SK-N-SH (cell line): ENCODE measurements at regions not wholly inside any gene's neighbourhood (a gene's known extent, or its start where the extent isn't known, plus 50 kb on each side); places are given as distances from the start of the nearest gene placed in this dataset.

Experiments
- CTCF ChIA-PET: fragments of 300-600, 350-600 bp; formaldehyde crosslinking; extraction: SDS; loops from one replicate; lab custom pipeline; 2021; lab: Yijun Ruan, JAX
- POLR2A ChIA-PET: fragments of 350-600 bp; sonication (Branson Sonifier 250); formaldehyde crosslinking; extraction: SDS; loops from one replicate; lab custom pipeline; 2020; ENCODE audit warnings: antibody characterized with exemption, inconsistent platforms; lab: Yijun Ruan, JAX
- DNase-seq: peaks from one replicate; pipeline ENCODE4 v3.0.0; 2012
- H2AFZ ChIP-seq: fragments of 200-600 bp; sonication (generic); 2 replicates; pipeline ENCODE4 v1.8.1; 2016; ENCODE audit warnings: antibody characterized with exemption, mild to moderate bottlenecking, low read depth
- H3F3A ChIP-seq: fragments of 200-600 bp; sonication (generic); replicated peaks from 2 replicates; pipeline ENCODE3; 2016; ENCODE audit warnings: antibody characterized with exemption, mild to moderate bottlenecking; ENCODE audit not compliant: insufficient read depth
- H3K27ac ChIP-seq, 2 experiments: fragments of 200-500 bp in 1 of 2; fragments of 200-600 bp in 1 of 2; sonication (Bioruptor generic) in 1 of 2; sonication (generic), shearing (Covaris generic) in 1 of 2; 2 replicates each; pipeline versions ENCODE4 v1.5.1 to v1.6.1; 2014 to 2016; ENCODE audit warnings: low read depth in 2 of 2, inconsistent platforms in 1 of 2, low read length in 1 of 2, mild to moderate bottlenecking in 1 of 2, mixed read lengths in 1 of 2
- H3K27me3 ChIP-seq: fragments of 200-600 bp; sonication (generic), shearing (Covaris generic); 2 replicates; pipeline ENCODE4 v1.6.1; 2016; ENCODE audit warnings: mixed run types; ENCODE audit not compliant: insufficient read depth
- H3K36me3 ChIP-seq, 2 experiments: fragments of 200-500 bp in 1 of 2; fragments of 200-600 bp in 1 of 2; sonication (Bioruptor generic) in 1 of 2; sonication (generic) in 1 of 2; replicated peaks in 1 of 2; 2 replicates each; pipeline versions ENCODE3 to v1.5.1; 2014 to 2016; ENCODE audit warnings: low read length in 1 of 2, mild to moderate bottlenecking in 1 of 2; ENCODE audit not compliant: insufficient read depth in 2 of 2, control insufficient read depth in 1 of 2
- H3K4me1 ChIP-seq, 2 experiments: fragments of 200-500 bp in 1 of 2; fragments of 200-600 bp in 1 of 2; sonication (Bioruptor generic) in 1 of 2; sonication (generic), shearing (Covaris generic) in 1 of 2; 2 replicates each; pipeline versions ENCODE4 v1.5.1 to v1.6.1; 2014 to 2016; ENCODE audit warnings: low read depth in 1 of 2, low read length in 1 of 2, mixed run types in 1 of 2; ENCODE audit not compliant: insufficient read depth in 2 of 2, control insufficient read depth in 1 of 2
- H3K4me2 ChIP-seq: fragments of 200-600 bp; sonication (generic), shearing (Covaris generic); 2 replicates; pipeline ENCODE4 v1.6.1; 2017; ENCODE audit warnings: mixed run types
- H3K4me3 ChIP-seq, 2 experiments: fragments of 200-500 bp in 1 of 2; fragments of 200-600 bp in 1 of 2; sonication (Bioruptor generic) in 1 of 2; sonication (generic), shearing (Covaris generic) in 1 of 2; 2 replicates each; pipeline versions ENCODE4 v1.5.1 to v1.8.1; 2014 to 2016; ENCODE audit warnings: low read depth in 2 of 2, inconsistent platforms in 1 of 2, low read length in 1 of 2, mild to moderate bottlenecking in 1 of 2, mixed read lengths in 1 of 2, moderate library complexity in 1 of 2
- H3K79me2 ChIP-seq: fragments of 200-600 bp; sonication (generic); 2 replicates; pipeline ENCODE4 v1.8.1; 2017; ENCODE audit warnings: mild to moderate bottlenecking; ENCODE audit not compliant: insufficient read depth
- H3K9ac ChIP-seq: fragments of 200-600 bp; sonication (generic); 2 replicates; pipeline ENCODE4 v1.6.1; 2017; ENCODE audit warnings: mixed run types
- H3K9me2 ChIP-seq: fragments of 200-600 bp; sonication (generic); 2 replicates; pipeline ENCODE4 v1.6.1; 2017; ENCODE audit warnings: mixed run types
- H3K9me3 ChIP-seq: fragments of 200-600 bp; sonication (generic); 2 replicates; pipeline ENCODE4 v1.6.1; 2017; ENCODE audit warnings: mixed run types, mild to moderate bottlenecking, moderate library complexity
- H4K20me1 ChIP-seq: fragments of 200-600 bp; sonication (generic); 2 replicates; pipeline ENCODE4 v1.6.1; 2017; ENCODE audit warnings: mild to moderate bottlenecking, mixed run types; ENCODE audit not compliant: insufficient read depth
- ELF1 ChIP-seq: IDR thresholded peaks from 2 replicates; pipeline ENCODE4 v1.4.0; 2012
- EZH2phosphoT487 ChIP-seq: fragments of 200-600 bp; sonication (generic); IDR thresholded peaks from 2 replicates; pipeline ENCODE4 v1.6.1; 2017; ENCODE audit warnings: low read depth, mixed run types, mild to moderate bottlenecking, antibody characterized with exemption, moderate library complexity, borderline replicate concordance
- FOSL2 ChIP-seq: IDR thresholded peaks from 2 replicates; pipeline ENCODE4 v1.4.0; 2012; ENCODE audit warnings: low read depth, mild to moderate bottlenecking, moderate library complexity, borderline replicate concordance
- GABPA ChIP-seq: IDR thresholded peaks from 2 replicates; pipeline ENCODE4 v1.4.0; 2012; ENCODE audit warnings: low read depth, mild to moderate bottlenecking
- GATA2 ChIP-seq: sonication (generic); formaldehyde crosslinking; IDR thresholded peaks from 2 replicates; pipeline ENCODE4 v1.5.0; 2020; ENCODE audit warnings: mild to moderate bottlenecking, missing genetic modification reagents
- MXI1 ChIP-seq: IDR thresholded peaks from 2 replicates; pipeline ENCODE4 v1.6.1; 2012; ENCODE audit warnings: mild to moderate bottlenecking, low read depth, low read length, improper control_type of control experiment
- NRF1 ChIP-seq: IDR thresholded peaks from 2 replicates; pipeline ENCODE4 v1.6.1; 2012; ENCODE audit warnings: low read depth, mild to moderate bottlenecking, low read length
- RAD21 ChIP-seq: IDR thresholded peaks from 2 replicates; pipeline ENCODE4 v1.6.1; 2012; ENCODE audit warnings: mild to moderate bottlenecking, low read length
- RCOR1 ChIP-seq: fragments of 150-350 bp; IDR thresholded peaks from 2 replicates; pipeline ENCODE4 v1.6.1; 2017; ENCODE audit warnings: antibody characterized with exemption, low read length
- TAF1 ChIP-seq: IDR thresholded peaks from 2 replicates; pipeline ENCODE4 v1.6.1; 2012; ENCODE audit warnings: low read depth, mild to moderate bottlenecking, low read length, moderate library complexity, borderline replicate concordance
- TEAD4 ChIP-seq: IDR thresholded peaks from 2 replicates; pipeline ENCODE4 v1.4.0; 2012; ENCODE audit warnings: mild to moderate bottlenecking, borderline replicate concordance; ENCODE audit not compliant: insufficient read depth
- YY1 ChIP-seq: IDR thresholded peaks from 2 replicates; pipeline ENCODE4 v1.4.0; 2012; ENCODE audit warnings: low read depth, mild to moderate bottlenecking
- WGBS: methylation state at CpG from one replicate; pipeline ENCODE4 v1.1.6; 2017; ENCODE audit warnings: low lambda C conversion rate; 5-methylcytosine and 5-hydroxymethylcytosine counted together
- TF ChIP-seq, protein P1 (sequence below): fragments of 150-350 bp; IDR thresholded peaks from 2 replicates; pipeline ENCODE4 v1.6.1; 2017; ENCODE audit warnings: antibody characterized with exemption, low read length, low read depth, borderline replicate concordance
- TF ChIP-seq, protein P2 (sequence below): fragments of 200-600 bp; sonication (generic); IDR thresholded peaks from 2 replicates; pipeline ENCODE4 v1.6.1; 2017; ENCODE audit warnings: antibody characterized with exemption, mild to moderate bottlenecking, moderate library complexity
- TF ChIP-seq, protein P3 (sequence below): IDR thresholded peaks from 2 replicates; pipeline ENCODE4 v1.4.0; 2012; ENCODE audit warnings: low read depth
- TF ChIP-seq, protein P4 (sequence below): IDR thresholded peaks from 2 replicates; pipeline ENCODE4 v1.4.0; 2012; ENCODE audit warnings: low read depth, borderline replicate concordance

DNA sequence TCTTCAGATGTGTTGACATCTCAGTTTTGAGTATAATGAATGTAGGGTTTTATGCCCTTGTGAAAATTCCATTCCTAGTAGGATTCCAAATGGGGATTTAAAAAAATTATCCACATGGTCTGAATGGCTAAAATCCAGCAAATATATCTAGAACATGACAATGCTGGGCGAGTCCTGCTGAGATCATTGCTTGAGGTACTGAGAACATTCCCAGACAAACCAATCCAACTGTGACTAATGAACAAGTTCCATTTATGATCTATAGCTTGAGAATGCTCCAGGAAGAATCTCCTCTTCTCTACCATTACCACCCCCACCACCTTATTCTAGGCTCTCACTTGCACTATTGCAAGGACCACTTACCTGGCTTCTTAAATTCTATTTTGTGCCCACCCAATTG is 77.2 kb upstream of the IL1RAPL2 start:
- no peak for DNase-seq
- no peaks in the 10 kb centered on the region for H3K9me2 ChIP-seq
- ChIA-PET POLR2A (no interaction called here), CTCF (interaction anchor here (0.6 kb wide), 1 partner anchor 1064 kb away, joined by 4 read pairs; no protein-coding TSS in a partner anchor)
- H3K27me3 ChIP-seq: no peaks in the 10 kb centered on the region
- no peaks in the 10 kb centered on the region for H3K36me3 ChIP-seq
- no peaks in the 10 kb centered on the region for H4K20me1 ChIP-seq
- no peaks in the 10 kb centered on the region for H3F3A ChIP-seq
- H3K4me1 ChIP-seq: no peaks in the 10 kb centered on the region
- H3K79me2 ChIP-seq: no peaks in the 10 kb centered on the region
- H3K9ac ChIP-seq: no peak overlapping the region
- WGBS: 0% methylated on average over 1 of the region's 1 CpG
- H3K4me2 ChIP-seq: no peak overlapping the region
- no peak overlapping the region for H3K27ac ChIP-seq
- H3K9me3 ChIP-seq: no peaks in the 10 kb centered on the region
- no peak overlapping the region for H2AFZ ChIP-seq
- H3K4me3 ChIP-seq: no peak overlapping the region
- TF ChIP-seq NRF1: no peak
- TF ChIP-seq FOSL2: no peak
- TF ChIP-seq, protein P1, sequence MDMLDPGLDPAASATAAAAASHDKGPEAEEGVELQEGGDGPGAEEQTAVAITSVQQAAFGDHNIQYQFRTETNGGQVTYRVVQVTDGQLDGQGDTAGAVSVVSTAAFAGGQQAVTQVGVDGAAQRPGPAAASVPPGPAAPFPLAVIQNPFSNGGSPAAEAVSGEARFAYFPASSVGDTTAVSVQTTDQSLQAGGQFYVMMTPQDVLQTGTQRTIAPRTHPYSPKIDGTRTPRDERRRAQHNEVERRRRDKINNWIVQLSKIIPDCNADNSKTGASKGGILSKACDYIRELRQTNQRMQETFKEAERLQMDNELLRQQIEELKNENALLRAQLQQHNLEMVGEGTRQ: no peak
- TF ChIP-seq, protein P2, sequence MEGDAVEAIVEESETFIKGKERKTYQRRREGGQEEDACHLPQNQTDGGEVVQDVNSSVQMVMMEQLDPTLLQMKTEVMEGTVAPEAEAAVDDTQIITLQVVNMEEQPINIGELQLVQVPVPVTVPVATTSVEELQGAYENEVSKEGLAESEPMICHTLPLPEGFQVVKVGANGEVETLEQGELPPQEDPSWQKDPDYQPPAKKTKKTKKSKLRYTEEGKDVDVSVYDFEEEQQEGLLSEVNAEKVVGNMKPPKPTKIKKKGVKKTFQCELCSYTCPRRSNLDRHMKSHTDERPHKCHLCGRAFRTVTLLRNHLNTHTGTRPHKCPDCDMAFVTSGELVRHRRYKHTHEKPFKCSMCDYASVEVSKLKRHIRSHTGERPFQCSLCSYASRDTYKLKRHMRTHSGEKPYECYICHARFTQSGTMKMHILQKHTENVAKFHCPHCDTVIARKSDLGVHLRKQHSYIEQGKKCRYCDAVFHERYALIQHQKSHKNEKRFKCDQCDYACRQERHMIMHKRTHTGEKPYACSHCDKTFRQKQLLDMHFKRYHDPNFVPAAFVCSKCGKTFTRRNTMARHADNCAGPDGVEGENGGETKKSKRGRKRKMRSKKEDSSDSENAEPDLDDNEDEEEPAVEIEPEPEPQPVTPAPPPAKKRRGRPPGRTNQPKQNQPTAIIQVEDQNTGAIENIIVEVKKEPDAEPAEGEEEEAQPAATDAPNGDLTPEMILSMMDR: no peak
- TF ChIP-seq YY1: no peak
- TF ChIP-seq TAF1: no peak
- TF ChIP-seq GATA2 (CRISPR knock-in tag): no peak

DNA sequence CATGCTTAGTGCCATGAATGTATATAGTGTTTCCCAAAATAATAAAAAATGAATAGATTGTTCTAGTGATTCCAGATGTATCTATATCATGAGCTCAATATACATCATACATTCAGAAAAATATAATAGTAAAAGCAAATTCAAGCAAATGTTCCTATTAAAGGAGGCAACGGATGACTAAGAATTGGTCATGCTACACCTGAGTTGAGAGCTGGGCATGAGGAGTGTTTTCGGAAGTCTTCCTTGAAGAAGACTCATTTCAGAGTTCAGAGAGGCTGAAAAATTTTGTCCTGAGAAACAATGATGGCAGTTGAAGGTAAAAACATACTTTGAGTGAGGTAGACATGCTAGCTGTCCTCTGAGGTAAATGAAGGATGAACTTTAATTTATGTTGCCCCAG is 79.3 kb upstream of the IL1RAPL2 start:
- no peak overlapping the region for H3K9ac ChIP-seq
- H4K20me1 ChIP-seq: no peaks in the 10 kb centered on the region
- TF ChIP-seq, protein P3, sequence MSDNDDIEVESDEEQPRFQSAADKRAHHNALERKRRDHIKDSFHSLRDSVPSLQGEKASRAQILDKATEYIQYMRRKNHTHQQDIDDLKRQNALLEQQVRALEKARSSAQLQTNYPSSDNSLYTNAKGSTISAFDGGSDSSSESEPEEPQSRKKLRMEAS: no peak
- TF ChIP-seq, protein P4, sequence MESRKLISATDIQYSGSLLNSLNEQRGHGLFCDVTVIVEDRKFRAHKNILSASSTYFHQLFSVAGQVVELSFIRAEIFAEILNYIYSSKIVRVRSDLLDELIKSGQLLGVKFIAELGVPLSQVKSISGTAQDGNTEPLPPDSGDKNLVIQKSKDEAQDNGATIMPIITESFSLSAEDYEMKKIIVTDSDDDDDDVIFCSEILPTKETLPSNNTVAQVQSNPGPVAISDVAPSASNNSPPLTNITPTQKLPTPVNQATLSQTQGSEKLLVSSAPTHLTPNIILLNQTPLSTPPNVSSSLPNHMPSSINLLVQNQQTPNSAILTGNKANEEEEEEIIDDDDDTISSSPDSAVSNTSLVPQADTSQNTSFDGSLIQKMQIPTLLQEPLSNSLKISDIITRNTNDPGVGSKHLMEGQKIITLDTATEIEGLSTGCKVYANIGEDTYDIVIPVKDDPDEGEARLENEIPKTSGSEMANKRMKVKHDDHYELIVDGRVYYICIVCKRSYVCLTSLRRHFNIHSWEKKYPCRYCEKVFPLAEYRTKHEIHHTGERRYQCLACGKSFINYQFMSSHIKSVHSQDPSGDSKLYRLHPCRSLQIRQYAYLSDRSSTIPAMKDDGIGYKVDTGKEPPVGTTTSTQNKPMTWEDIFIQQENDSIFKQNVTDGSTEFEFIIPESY: no peak
- TF ChIP-seq RCOR1 (no peak), YY1 (no peak), TEAD4 (no peak), ELF1 (no peak), GATA2 (CRISPR knock-in tag) (no peak), MXI1 (no peak), GABPA (no peak), EZH2phosphoT487 (no peak), RAD21 (no peak)
- TF ChIP-seq, protein P1: no peak
- H3K4me1 ChIP-seq: no peaks in the 10 kb centered on the region
- 4% methylated on average over 2 of the region's 2 CpGs for WGBS
- no peaks in the 10 kb centered on the region for H3F3A ChIP-seq
- no peaks in the 10 kb centered on the region for H3K9me2 ChIP-seq
- no peak overlapping the region for H2AFZ ChIP-seq
- POLR2A ChIA-PET: no interaction called here
- no peak overlapping the region for H3K4me3 ChIP-seq
- H3K36me3 ChIP-seq: no peaks in the 10 kb centered on the region
- no peak overlapping the region for H3K27ac ChIP-seq
- H3K27me3 ChIP-seq: no peaks in the 10 kb centered on the region
- no peak for DNase-seq
- H3K9me3 ChIP-seq: no peaks in the 10 kb centered on the region
- H3K4me2 ChIP-seq: no peak overlapping the region
- CTCF ChIA-PET: no interaction called here
- no peaks in the 10 kb centered on the region for H3K79me2 ChIP-seq
